DOHH2 (cell line): ENCODE measurements at regions not wholly inside any gene's neighbourhood (a gene's known extent, or its start where the extent isn't known, plus 50 kb on each side); places are given as distances from the start of the nearest gene placed in this dataset.

Experiments
- EZH2phosphoT487 ChIP-seq: fragments of 200-600 bp; sonication (generic); IDR thresholded peaks from 2 replicates; pipeline ENCODE4 v1.6.1; 2017; ENCODE audit warnings: borderline replicate concordance, mild to moderate bottlenecking, antibody characterized with exemption, low read length, moderate library complexity, mixed read lengths
- TF ChIP-seq, protein P1 (sequence below): fragments of 200-600 bp; sonication (generic); IDR thresholded peaks from one replicate; pipeline ENCODE4 v1.5.1; 2014; ENCODE audit warnings: antibody characterized with exemption, mild to moderate bottlenecking, low read depth, low read length; ENCODE audit not compliant: poor library complexity, severe bottlenecking

DNA sequence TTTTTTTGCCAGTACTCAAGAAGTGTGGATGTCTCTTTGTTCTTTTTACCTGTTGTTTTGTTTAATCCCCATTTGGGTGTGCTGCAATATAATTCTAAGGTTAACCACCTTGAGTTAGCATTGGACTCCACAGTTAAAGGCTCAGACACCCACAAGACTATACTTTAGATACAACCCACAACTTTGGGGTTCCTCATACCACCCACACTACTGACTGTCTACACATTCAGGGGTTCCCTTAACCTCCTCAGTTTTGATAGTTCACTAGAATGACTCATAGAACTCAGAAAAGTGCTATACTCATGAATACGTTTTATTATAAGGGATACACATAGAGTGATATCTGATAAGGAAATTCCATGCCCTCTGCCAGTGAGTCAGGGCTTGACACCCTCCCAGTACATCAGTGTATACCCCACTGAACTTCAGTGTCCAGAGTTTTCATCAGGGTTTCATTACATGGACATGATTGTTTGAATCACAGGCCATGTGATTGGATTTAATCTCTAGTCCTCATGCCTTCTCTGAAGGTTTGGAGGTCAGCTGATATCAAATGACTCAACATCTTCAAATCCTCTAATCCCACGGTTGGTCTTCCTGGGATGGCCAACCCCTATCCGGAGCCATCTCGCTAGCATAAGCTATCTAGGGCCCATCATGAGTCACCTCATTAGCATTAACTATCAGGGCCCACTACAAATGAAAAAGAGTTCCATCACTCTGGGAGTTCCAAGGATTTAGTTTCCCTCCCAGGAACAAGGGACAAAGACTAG is 357.7 kb upstream of the EMCN start:
- TF ChIP-seq, protein P1, sequence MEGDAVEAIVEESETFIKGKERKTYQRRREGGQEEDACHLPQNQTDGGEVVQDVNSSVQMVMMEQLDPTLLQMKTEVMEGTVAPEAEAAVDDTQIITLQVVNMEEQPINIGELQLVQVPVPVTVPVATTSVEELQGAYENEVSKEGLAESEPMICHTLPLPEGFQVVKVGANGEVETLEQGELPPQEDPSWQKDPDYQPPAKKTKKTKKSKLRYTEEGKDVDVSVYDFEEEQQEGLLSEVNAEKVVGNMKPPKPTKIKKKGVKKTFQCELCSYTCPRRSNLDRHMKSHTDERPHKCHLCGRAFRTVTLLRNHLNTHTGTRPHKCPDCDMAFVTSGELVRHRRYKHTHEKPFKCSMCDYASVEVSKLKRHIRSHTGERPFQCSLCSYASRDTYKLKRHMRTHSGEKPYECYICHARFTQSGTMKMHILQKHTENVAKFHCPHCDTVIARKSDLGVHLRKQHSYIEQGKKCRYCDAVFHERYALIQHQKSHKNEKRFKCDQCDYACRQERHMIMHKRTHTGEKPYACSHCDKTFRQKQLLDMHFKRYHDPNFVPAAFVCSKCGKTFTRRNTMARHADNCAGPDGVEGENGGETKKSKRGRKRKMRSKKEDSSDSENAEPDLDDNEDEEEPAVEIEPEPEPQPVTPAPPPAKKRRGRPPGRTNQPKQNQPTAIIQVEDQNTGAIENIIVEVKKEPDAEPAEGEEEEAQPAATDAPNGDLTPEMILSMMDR = no peak
- no peak for TF ChIP-seq EZH2phosphoT487
